GM12892 (cell line): ENCODE measurements at regions not wholly inside any gene's neighbourhood (a gene's known extent, or its start where the extent isn't known, plus 50 kb on each side); places are given as distances from the start of the nearest gene placed in this dataset.

Experiments
- POLR2A ChIP-seq: IDR thresholded peaks from 2 replicates; pipeline ENCODE4 v1.6.1; 2011; ENCODE audit warnings: low read depth, low read length, control low read depth
- POLR2AphosphoS5 ChIP-seq: IDR thresholded peaks from 2 replicates; pipeline ENCODE4 v1.6.1; 2011; ENCODE audit warnings: low read depth, low read length, control low read depth
- TAF1 ChIP-seq: IDR thresholded peaks from 2 replicates; pipeline ENCODE4 v1.6.1; 2011; ENCODE audit warnings: low read depth, mild to moderate bottlenecking, control low read depth, low read length, borderline replicate concordance

GRCh38 chr10:90224791-90225566, 523.6 kb downstream of the KIF20B start:
- TF ChIP-seq TAF1 (no peak), POLR2AphosphoS5 (no peak), POLR2A (no peak)
